MM.1S (cell line): ENCODE measurements at regions not wholly inside any gene's neighbourhood (a gene's known extent, or its start where the extent isn't known, plus 50 kb on each side); places are given as distances from the start of the nearest gene placed in this dataset.

Experiments used
- EZH2 ChIP-seq: fragments of 300-600 bp; sonication (generic); optimal IDR thresholded peaks from 2 replicates; pipeline ENCODE3; 2017; ENCODE audit warnings: low read depth, mild to moderate bottlenecking, antibody characterized with exemption, low read length, mixed read lengths
- EZH2phosphoT487 ChIP-seq: fragments of 300-600 bp; sonication (generic); IDR thresholded peaks from 2 replicates; pipeline ENCODE4 v1.6.1; 2018; ENCODE audit warnings: antibody characterized with exemption, low read length
- TF ChIP-seq, protein P1 (sequence below): fragments of 300-600 bp; sonication (generic); IDR thresholded peaks from 2 replicates; pipeline ENCODE4 v1.5.1; 2016; ENCODE audit warnings: antibody characterized with exemption, low read length, mixed read lengths

DNA sequence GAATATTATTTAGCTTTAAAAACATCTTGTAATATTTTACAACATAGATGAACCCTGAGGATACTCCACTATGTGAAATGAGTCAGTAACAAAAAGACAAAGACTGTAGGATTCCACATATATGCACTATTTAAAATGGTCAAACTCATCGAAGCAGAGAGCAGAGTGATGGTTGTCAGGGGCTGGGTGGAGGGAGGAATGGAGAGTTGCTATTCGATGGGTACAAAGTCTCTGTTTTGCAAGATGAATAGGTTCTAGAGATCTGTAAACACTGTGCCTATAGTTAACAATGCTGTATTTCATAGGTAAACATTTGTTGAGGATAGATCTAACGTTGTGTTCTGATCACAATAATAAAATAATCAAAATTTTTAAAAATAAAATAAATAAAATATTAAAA lies 1675.9 kb upstream of the CELF4 start:
- TF ChIP-seq, protein P1, sequence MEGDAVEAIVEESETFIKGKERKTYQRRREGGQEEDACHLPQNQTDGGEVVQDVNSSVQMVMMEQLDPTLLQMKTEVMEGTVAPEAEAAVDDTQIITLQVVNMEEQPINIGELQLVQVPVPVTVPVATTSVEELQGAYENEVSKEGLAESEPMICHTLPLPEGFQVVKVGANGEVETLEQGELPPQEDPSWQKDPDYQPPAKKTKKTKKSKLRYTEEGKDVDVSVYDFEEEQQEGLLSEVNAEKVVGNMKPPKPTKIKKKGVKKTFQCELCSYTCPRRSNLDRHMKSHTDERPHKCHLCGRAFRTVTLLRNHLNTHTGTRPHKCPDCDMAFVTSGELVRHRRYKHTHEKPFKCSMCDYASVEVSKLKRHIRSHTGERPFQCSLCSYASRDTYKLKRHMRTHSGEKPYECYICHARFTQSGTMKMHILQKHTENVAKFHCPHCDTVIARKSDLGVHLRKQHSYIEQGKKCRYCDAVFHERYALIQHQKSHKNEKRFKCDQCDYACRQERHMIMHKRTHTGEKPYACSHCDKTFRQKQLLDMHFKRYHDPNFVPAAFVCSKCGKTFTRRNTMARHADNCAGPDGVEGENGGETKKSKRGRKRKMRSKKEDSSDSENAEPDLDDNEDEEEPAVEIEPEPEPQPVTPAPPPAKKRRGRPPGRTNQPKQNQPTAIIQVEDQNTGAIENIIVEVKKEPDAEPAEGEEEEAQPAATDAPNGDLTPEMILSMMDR = no peak
- TF ChIP-seq EZH2phosphoT487 = no peak
- TF ChIP-seq EZH2 = no peak
